ENCODE measurements at regions not wholly inside any gene's neighbourhood (a gene's known extent, or its start where the extent isn't known, plus 50 kb on each side); places are given as distances from the start of the nearest gene placed in this dataset.
A peak's percentile ranks its signal among the peaks of the same experiment; 100 is the strongest.

DNA sequence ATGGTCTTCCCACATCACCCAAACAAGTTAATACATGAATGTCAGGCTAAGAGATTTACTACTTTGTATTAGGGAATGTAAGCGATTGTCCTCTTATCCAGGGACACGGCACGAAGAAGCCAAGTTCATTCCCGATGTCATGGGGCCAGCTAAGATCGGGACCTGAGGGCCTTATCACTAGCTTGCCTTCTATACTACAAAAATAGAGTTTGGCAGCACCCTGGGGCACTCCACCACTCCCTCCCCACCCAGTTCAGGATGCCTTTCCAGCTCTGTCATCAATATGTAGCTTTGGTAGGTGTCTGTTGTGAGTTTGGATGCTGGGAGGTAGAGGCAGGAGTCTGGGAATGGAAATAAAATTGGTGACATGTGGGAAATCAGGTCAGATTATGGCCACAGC lies 197.5 kb downstream of the ATG4C start:
- DNase-seq (ENCODE audit: low spot score), result no peak

DNA sequence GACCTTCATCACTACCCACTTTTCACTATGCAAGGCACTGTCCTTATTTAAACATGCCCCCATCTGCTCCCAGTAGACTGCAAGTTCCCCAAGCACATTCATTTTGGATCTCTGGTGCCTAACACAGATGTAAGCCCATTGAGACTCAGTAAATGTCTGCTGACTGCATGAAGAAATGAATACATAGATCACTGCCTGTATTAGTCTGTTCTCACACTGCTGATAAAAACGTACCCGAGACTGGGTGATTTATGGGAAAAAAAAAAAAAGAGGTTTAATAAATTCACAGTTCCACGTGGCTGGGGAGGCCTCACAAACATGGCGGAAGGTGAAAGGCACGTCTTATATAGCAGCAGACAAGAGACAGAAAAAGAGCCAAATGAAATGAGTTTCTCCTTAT lies 204.9 kb downstream of the ATG4C start:
- no peak for DNase-seq (ENCODE audit: low spot score)

DNA sequence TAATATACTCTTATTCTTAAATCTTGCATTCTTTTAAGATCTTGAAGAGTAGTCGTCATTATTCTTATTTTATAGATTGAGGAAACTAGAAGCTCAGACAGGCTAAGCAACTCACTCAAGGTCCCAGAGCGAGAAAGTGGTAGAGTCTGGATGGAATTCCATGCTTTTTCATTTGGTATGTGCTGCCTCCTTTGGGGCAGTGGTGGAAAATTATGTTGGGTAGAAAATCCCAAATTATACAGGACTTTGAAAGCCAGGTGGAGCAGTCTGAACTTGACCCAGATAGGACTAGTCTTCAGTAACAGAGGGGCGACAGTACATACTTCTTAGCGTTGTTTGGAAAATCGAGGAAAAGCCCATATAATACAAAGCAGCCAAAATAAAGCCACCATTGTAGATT lies 205.6 kb downstream of the ATG4C start:
- no peak for DNase-seq (ENCODE audit: low spot score)

DNA sequence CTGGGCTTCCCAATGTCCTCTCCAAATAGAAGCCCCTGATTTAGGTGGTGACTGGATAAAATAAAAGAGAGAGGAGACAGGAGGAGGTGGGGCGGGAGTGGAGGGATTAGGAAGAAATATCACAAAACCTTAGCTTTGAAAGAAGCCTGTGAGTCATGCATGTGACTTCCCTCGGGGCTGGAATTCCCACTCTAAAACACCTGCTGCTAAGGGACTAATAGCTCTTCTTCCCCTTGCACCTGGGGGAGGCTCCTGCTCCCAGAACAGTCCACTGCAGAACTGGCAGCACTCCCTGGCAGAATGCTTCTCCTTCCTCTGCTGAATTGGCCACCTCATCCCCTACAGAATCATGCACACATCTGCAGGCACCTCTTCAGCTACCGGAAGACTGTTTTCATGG lies 207.2 kb downstream of the ATG4C start:
- DNase-seq (ENCODE audit: low spot score), result no peak

DNA sequence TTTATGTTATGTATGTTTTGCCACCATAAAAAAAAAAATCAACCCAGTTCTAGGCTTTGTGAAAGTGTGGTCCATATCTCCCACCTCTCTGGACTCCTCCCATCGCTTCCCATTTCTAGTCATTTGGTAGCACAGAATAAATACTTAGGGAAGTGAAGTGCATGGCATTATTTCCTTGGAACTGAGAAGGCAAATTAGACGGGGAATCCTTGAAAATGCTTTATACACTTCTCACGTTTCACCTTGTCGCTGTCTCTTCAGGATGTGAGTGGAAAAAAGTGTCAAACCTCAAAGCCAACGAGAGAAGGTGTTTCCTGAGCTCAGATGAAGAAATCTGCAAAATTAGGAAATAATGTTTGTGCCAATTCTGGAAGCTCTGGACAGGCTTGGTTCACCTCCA lies 209.9 kb downstream of the ATG4C start:
- DNase-seq (ENCODE audit: low spot score), result no peak

DNA sequence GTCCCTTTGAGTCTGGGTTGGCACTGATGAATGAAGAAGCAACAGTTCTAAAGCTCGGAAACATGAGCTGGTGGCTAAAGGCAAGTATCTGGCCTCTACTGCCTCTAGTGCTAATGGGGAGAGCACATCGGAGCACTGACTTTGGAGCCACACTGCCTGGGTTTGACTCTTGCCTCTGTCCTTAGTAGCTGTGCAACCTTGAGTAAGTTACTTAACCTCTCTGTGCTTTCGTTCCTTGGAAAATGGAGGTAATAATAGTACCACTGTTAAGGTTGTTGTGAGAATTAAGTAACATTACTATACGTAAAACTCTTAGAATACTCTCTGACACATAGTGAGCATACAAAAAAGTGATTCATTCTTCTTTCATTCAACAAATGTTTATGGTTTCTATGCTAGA lies 211.2 kb downstream of the ATG4C start:
- DNase-seq (ENCODE audit: low spot score), result no peak

DNA sequence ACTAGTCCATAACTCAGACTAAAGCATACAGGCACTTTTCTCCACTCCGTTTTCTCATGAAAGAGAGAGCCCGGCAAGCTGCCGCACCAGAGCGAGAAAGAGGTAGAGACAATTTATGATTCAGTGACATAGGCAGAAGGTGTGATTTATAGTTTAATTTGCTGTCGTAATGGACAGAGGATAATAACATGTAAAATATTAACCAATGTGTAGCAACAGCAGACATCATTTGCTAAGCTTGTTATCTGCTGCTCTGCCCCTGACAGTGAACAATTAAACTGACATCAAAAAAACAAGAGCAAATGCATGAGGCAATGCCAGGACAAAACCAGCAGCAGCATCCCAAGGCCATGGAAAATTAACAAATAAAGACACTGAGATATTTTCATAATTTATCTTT lies 214.0 kb downstream of the ATG4C start:
- no peak for DNase-seq (ENCODE audit: low spot score)

DNA sequence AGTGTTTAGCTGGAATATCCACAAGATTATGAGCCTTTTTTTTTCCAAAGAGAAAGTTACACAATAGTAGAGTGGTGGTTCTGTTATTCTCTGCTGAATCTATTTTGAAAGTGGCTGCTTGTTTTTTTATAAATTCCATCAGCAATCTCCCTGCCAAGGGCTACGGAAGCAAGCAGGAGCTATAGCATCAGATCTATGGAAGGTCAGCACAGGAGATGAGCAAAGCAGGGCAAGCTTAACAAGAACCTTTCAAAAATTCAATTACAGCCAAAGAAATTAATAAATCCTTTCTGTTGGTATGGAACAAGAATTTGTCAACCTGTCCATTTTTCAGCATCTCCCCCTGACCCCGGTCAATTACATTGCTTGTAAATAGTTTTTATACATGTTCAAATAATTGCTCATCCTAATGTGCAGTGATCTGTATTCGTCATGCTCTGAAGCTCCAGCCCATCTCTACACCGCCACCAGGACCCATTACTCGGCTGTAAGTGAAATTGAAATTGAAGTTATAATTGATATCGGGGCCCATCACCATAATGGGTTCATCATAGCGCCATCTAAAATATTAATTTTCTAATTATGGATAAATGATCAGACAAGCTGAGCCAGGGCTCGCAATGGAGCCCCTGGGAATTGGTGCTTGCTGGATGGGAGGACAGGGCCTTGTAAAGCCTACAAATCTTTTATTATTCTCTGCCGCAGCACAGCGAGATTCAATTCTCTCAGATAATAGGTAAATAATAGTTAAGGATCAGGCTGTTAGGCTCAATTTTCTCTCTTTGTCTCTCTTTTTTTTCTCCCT lies 215.1 kb downstream of the ATG4C start:
- DNase-seq (ENCODE audit: low spot score), result no peak

DNA sequence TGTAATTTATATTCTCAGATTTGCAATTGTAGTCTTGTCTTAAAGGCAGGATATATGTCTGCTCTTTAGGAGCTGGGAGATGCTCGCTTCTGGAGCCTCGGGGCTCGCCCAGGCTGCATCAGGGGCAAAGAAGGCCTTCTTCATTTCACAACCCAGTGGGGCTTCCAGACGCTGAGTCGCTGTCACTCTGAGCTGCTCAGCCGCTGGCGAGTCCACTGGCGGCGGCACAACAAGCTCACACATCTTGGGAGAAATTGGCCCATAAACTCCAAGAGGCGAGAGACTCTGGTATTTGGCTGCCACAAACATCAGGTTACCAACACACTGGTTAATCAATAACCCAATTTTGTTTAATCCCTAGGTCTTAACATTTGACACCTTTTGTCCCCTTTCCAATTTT lies 216.6 kb downstream of the ATG4C start:
- DNase-seq (ENCODE audit: low spot score), result no peak

DNA sequence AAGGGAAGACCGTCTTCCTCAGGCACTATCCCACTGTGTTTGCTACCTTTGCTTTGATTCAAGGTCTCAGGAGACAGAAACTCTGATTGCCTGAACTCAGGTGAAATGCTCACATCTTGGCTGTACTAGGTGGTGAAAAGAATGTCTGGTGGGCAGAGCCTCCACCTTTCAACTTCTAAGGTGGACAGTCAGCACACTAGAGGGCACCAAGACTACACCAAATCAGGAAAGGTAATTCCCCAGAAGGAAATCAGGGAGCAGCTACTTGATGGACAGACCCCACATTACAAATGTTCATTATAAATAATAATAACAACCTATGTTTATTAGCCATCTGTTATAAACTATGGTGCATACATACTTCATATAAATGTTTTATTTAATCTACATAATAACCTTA lies 220.9 kb downstream of the ATG4C start:
- peak; percentile 53 for DNase-seq (ENCODE audit: low spot score)

DNA sequence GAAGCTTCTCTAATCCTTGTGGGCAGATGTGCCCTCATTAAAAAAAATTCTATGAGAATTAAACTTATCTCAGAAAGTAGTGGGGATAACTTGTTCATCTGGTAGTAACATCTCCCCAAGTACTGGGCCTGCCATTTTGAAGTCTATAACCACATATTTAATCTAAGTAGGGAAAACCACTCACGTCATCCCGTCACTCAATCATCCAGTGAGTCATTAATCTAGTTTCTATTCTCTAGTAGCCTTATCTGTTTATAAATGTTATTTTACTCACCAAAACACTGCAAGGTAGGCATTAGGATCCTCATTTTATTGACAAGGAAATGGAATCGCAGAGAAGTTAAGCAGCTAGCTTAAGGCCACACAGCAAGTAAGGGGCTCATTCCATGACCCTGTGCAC lies 221.9 kb downstream of the ATG4C start:
- DNase-seq (ENCODE audit: low spot score), result no peak

DNA sequence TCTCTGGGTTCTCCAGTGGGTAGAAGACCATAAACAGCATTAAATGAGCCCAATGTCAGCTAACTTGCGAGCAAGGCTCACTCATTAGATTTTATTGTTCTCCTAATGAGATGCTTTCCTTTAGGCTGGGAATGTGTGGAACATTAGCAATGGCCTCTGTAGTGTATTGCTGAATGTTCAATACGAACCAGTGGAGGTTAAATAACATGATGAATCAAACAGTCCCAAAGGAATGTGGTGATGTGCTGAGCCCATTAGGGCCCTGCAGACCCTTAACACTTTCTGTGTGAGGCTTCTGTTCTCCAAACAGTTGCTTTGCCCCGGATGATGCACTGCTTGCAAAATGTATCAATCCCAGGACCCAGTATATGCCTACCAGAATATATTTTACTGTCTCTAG lies 225.5 kb downstream of the ATG4C start:
- DNase-seq (ENCODE audit: low spot score), result no peak

DNA sequence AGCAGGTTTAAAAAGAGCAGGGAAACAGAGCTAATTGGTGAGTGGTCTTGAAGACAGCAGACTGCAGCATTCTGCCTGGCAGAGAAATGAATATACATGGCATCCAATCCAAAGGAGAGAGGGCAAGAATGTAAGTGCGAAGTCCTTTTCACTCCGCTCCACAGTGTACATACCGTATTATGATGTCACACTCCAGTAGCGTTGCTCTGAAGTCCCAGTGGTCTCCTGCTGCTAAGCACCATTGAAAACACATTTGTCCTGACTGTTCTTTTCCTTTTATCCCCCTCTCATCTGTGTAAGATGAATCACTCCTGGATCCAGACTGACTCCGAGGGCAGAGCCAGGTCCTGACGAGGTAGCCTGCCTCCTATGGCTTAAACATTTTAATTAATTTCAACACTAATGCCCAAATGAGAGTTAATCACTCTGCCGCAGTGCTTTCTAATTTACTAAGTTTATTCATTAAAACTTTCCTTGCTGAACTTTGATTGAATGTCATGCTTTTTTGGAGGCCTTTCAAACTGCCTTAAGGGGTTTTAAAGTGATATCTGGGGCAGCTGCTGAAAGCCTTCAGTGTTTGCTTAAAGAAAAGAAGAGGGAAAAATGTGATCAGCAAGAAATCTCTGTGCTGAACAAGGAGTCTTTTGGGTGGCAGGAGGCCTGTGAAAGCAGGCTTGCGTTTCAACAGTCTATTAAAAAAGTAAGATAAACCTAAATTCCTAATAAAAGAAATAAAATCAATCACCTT lies 227.2 kb downstream of the ATG4C start:
- no peak for DNase-seq (ENCODE audit: low spot score)

DNA sequence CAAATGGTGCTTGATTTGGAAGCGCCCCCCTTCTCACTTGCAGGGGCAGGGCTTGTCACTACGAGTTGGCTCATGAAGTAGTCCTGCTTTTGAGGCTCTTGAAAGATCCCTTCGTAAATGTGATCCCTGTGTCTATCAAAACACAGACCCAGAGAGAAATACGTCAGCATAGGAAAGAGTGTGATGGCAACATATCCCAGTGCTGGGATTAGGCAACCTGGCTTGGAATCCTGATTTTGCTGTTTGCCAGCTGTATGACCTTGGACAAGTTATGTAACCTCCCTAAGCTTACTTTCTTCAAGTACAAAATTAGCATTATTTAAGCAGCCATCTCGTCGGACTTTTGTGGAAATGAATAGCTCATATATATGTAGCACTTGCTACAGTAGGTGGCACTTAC lies 228.4 kb downstream of the ATG4C start:
- DNase-seq (ENCODE audit: low spot score), result no peak

DNA sequence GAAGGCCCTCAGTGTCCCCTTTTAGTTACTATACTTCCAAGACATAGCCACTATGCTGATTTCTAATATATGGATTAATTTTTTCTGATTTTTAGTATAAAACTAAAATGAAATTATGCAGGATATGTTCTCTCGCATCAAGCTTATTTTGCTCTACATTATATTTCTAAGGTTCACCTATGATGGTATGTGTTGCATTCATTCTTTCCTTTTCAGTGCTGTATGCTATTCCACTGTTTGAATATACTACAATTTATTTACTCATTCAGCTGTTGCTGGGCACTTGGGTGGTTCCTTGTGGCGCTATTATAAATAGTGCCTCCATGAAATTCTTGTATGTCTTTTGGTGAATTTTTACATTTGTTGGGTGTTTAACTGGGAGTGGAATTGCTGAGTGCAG lies 230.3 kb downstream of the ATG4C start:
- DNase-seq (ENCODE audit: low spot score), result no peak

DNA sequence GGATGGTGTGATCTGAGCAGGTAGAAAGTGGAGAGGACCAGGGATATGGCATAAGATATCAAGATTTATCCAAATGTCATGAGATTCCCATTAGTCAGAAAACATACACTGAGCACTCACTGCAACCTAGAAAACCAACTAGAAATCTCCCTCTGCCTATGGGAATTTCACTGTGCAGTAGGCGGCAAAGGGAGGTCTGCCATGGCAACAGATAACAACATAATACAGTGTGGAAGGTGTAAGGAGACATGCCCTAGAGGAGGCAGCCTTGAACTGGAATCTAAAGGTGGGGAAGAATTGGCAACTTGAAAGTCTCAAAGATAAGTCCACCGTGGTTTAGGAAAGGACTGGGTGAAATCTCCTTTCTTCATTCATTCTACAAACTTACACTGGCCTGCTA lies 238.4 kb downstream of the ATG4C start:
- DNase-seq (ENCODE audit: low spot score), result no peak

DNA sequence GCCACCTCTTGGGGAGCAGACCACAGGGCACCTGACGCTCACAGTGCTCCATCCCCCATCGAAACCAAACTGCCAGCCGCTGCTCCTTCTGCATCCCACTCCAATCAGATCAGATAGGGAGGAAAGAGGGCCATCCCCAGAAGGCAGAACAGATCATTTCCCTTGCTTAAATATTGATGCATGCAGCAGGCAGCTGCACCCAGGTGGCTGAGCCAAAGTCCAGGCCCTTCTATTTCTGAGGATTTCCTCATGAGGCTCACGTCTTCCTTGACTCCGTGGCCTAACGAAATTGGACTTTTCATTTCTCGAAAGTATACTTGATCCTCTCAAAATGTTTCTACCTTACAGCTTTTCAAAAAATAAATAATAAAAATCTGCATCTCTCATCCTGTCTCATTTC lies 239.2 kb downstream of the ATG4C start:
- DNase-seq (ENCODE audit: low spot score), result no peak

DNA sequence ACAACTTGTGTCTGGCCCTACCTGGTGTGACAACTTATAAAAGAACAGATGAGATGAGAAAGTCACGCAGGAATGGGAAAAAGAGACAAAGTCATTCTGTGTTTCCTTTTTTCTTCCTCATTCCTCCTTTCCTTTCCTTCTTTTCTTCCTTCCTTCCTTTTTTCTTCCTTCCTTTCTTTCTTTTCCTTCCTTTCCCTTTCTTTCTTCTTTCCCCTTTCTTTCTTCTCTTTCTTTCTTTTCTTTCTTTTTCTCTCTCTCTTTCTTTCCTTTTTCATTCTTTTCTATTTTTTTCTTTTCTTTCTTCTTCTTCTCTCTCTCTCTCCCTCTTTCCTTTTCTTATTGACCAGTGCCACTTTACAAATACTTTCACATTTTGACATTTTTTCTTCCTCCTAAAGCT lies 239.7 kb downstream of the ATG4C start:
- no peak for DNase-seq (ENCODE audit: low spot score)

DNA sequence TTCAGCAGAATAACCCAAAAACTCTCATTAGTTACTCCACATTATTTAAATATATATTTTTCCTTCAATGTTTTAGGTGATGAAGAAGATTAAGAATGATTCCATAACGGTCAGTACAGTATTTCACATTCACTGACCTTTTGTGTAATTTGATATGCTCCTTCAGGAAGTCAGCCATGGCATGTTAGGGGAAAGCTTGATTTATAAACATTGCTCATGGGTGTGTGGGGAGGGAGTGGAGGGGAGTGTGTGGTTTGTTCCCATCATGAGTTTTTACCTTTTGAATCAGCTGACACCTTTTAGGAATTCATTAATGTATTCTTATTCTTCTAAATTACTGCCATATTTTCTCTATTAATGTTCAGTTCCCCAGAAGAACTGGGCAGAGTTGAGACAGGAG lies 240.2 kb downstream of the ATG4C start:
- peak; percentile 49 for DNase-seq (ENCODE audit: low spot score)

DNA sequence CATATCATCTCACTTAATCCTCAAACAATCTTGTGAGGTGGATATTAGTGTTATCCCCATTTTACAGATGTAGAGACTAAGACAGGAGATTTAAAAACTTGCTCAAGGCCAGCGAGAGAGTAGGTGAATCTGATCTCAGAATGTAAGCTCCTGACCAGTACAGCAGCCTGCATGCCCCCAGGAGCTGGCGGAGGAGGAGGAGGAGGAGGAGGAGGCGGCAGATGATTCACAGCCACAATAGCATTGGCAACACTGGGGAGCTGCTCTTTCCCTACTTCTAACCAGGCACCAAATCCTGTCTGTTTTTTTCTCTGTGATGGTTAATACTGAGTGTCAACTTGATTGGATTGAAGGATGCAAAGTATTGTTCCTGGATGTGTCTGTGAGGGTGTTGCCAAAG lies 243.2 kb downstream of the ATG4C start:
- no peak for DNase-seq (ENCODE audit: low spot score)

DNA sequence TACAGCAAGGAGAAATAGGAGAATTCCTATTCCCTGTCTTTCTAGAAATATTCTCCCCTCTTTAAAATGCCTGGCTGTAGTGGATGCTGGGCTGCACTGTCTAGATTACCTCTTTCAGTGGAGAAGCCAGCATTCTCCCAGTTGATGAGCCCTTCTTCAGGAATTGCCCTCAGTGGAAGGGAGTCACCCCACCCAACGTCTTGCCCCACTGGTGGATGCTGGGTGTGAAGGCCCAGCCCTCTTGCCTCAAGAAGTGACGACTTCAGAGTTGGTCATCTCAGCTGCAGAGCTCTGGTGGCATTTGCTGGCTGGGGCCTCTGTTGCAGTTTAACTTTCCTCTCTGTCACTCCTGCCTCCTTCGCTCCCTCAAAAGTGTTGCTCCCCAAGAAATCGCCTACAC lies 248.2 kb downstream of the ATG4C start:
- no peak for DNase-seq (ENCODE audit: low spot score)

DNA sequence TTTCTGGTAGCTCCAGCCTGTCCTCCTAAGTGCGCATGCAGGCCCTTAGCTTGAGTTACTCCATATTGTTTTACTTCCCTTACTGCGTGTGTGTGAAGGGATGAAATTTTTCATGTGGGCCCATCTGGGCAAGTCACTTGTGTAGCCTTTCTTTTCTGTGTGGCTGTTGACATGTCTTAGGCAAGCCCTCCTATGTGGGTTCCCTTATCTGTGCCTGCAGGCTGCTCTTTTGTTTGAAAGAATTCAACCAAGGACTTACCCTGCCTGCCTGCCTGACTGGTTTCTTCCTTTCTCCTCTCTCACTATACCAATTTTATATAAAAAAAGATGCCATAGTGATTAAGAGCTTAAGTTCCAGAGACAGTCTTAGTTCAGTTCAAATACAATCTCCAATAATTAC lies 249.3 kb downstream of the ATG4C start:
- DNase-seq (ENCODE audit: low spot score), result no peak

DNA sequence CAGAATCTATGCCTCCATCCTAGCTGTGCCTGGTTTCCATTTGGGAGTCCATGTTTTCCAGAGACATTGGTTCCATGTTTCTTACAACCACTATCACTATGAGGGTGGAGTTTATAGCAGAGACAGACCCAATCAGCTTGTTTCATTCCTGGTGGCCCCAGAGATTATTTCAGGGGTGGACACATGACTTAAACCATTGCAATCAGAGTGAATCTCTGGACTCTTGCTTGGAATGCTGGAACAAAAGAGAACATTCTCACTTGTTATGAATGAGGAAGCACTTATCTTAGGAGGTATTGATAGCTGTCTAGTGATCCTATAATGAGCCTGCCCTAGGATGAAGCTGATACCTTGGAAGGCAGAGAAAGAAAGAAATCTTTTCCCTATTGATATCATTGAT lies 250.3 kb downstream of the ATG4C start:
- DNase-seq (ENCODE audit: low spot score), result no peak

DNA sequence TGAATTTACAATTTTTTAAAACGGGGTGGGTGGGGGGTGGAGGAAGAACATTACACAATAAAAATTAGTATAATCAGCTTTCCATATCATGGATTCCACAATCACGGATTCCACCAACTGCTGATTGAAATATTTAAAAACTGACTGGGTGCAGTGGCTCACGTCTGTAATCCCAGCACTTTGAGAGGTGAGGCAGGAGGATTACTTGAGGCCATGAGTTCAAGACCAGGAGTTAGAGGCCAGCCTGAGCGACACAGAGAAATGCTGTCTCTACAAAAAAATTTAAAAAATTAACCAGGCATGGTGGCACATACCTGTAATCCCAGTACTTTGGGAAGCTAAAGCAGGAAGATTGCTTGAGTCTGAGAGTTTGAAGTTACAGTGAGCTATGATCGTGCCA lies 254.7 kb downstream of the ATG4C start:
- no peak for DNase-seq (ENCODE audit: low spot score)

Measured in H4 (cell line).